ENCODE measurements at regions not wholly inside any gene's neighbourhood (a gene's known extent, or its start where the extent isn't known, plus 50 kb on each side); places are given as distances from the start of the nearest gene placed in this dataset.

- no peak for TF ChIP-seq CTCF (IDR thresholded peaks at IDR 0.05)
- no peak for TF ChIP-seq POLR2A (IDR thresholded peaks at IDR 0.05)
- TF ChIP-seq EP300 (IDR thresholded peaks at IDR 0.05): no peak
Observed at GRCh38 chr14:54048311-54048710, 91.7 kb upstream of the BMP4 start.
